ENCODE measurements at regions not wholly inside any gene's neighbourhood (a gene's known extent, or its start where the extent isn't known, plus 50 kb on each side); places are given as distances from the start of the nearest gene placed in this dataset.

GRCh38 chr5:116922532-116922931, 347.9 kb upstream of the SEMA6A start:
- CTCF ChIA-PET (ENCODE audit: unreplicated experiment), result no interaction called here

DNA sequence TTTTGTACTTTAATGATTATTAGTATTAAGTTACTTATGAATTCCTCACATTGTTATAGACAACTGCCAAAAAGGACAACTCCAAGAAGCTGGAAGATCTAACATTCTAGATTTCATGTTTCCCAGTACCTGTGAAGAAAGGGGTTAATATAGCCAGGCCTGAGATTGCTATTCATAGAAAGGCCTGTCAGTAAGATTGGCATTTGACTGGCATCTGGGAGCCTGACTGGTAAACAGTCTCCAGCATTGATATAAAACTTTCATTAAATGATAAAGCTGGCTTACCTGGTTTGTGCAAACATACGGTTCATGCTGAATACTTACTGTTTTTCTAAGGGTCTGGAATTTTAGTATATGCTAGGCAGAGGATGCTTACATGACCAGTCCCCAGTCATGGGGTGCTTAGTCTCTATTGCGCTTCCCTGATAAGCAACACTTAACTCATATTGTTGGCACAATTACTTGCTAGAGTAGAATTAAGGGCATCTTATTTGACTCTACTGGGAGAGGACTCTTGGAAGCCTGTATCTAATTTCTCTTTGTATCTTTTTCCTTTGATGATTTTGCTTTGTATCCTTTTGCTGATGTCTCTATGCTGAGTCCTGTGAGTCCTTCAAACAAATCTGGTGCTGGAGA, 340.4 kb upstream of the SEMA6A start:
- H3K9me3 ChIP-seq (ENCODE audit: low read length), result no peaks in the 10 kb centered on the region
- POLR2A ChIA-PET, result no interaction called here
- peaks cover 24% of the 10 kb centered on the region for H3K4me1 ChIP-seq (ENCODE audit: insufficient read depth, low read length, poor library complexity, severe bottlenecking)
- no peak overlapping the region; the same call in 1 of the 2 replicates for H2AFZ ChIP-seq (ENCODE audit: low read length)
- H3K9me2 ChIP-seq (ENCODE audit: insufficient read depth, low read length), result no peaks in the 10 kb centered on the region
- H3K36me3 ChIP-seq (ENCODE audit: insufficient read depth, low read length), result no peaks in the 10 kb centered on the region
- no peaks in the 10 kb centered on the region for H4K20me1 ChIP-seq (ENCODE audit: insufficient read depth, low read length)
- no peak overlapping the region for H3K4me3 ChIP-seq (ENCODE audit: low read depth, low read length, poor library complexity, severe bottlenecking)
- intact Hi-C loops (cut with micrococcal nuclease; ENCODE audit: unreplicated experiment), result no loop called here
- TF ChIP-seq EZH2phosphoT487 (IDR thresholded peaks at IDR 0.05; ENCODE audit: borderline replicate concordance, low read depth, low read length) (no peak), CTCF (conservative IDR thresholded peaks at IDR 0.05; ENCODE audit: low read length) (no peak)
- no peak overlapping the region for H3K27ac ChIP-seq (ENCODE audit: low read depth, low read length, poor library complexity, severe bottlenecking)
- CTCF ChIA-PET (ENCODE audit: unreplicated experiment), result no interaction called here
- no peak overlapping the region for H3K4me2 ChIP-seq (ENCODE audit: low read length)
- H3K79me2 ChIP-seq (ENCODE audit: insufficient read depth, low read depth, low read length), result no peaks in the 10 kb centered on the region
- DNase-seq (ENCODE audit: low spot score), result no peak
- no TSS peak for BruUV-seq (replicated peaks)

More at GRCh38 chr5:116922532-116922931, 347.9 kb upstream of the SEMA6A start:
- no peak for TF ChIP-seq CTCF (conservative IDR thresholded peaks at IDR 0.05; ENCODE audit: low read length)
- TF ChIP-seq EZH2phosphoT487 (IDR thresholded peaks at IDR 0.05; ENCODE audit: borderline replicate concordance, low read depth, low read length), result no peak
- H3K4me2 ChIP-seq (ENCODE audit: low read length), result no peak overlapping the region
- intact Hi-C loops (cut with micrococcal nuclease; ENCODE audit: unreplicated experiment), result no loop called here
- no TSS peak for BruUV-seq (replicated peaks)
- POLR2A ChIA-PET, result no interaction called here
- no peak overlapping the region for H2AFZ ChIP-seq (ENCODE audit: low read length)
- H3K36me3 ChIP-seq (ENCODE audit: insufficient read depth, low read length), result no peaks in the 10 kb centered on the region
- H4K20me1 ChIP-seq (ENCODE audit: insufficient read depth, low read length), result no peaks in the 10 kb centered on the region
- no peaks in the 10 kb centered on the region for H3K9me3 ChIP-seq (ENCODE audit: low read length)
- no peak for DNase-seq (ENCODE audit: low spot score)
- H3K4me3 ChIP-seq (ENCODE audit: low read depth, low read length, poor library complexity, severe bottlenecking), result no peak overlapping the region
- H3K27ac ChIP-seq (ENCODE audit: low read depth, low read length, poor library complexity, severe bottlenecking), result no peak overlapping the region
- H3K9me2 ChIP-seq (ENCODE audit: insufficient read depth, low read length), result 0 out of 2 replicates have a peak, but pooled peaks cover 5% of the 10 kb centered on the region
- no peaks in the 10 kb centered on the region for H3K79me2 ChIP-seq (ENCODE audit: insufficient read depth, low read depth, low read length)
- H3K4me1 ChIP-seq (ENCODE audit: insufficient read depth, low read length, poor library complexity, severe bottlenecking), result no peaks in the 10 kb centered on the region

DNA sequence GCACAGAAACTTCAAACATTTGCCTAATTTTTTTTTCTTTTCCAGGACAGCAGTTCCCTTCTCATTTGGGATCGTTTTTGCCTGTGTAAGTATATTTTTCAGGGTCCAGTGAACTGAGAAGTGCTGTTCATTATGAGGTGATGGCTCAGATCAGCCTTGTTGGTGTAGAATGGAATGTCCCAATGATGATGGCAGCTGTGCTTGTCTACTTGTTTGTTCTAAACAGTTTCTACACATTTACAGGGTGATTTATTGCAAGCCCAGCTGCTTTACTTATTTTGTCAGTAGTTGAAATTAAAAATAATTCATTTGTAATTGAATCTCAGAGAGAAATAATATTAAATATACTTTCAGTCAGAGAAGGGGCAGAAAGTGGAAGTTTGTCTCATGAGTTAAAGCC, 337.6 kb upstream of the SEMA6A start:
- CTCF ChIA-PET (ENCODE audit: unreplicated experiment), result no interaction called here
- no TSS peak for BruUV-seq (replicated peaks)

More for the DNA sequence above, 337.6 kb upstream of the SEMA6A start:
- POLR2A ChIA-PET, result interaction anchor here (0.9 to 1.7 kb wide), 6 partner anchors 12 to 25 kb away, joined by 3 to 4 read pairs (median 3); no protein-coding TSS in a partner anchor
- H3K79me2 ChIP-seq (ENCODE audit: insufficient read depth, low read depth, low read length), result no peaks in the 10 kb centered on the region
- peak overlapping the region; percentile 71 for H3K27ac ChIP-seq (ENCODE audit: low read depth, low read length, poor library complexity, severe bottlenecking)
- peak overlapping the region; percentile 53; the same call in 1 of the 2 replicates for H3K4me2 ChIP-seq (ENCODE audit: low read length)
- no peaks in the 10 kb centered on the region for H4K20me1 ChIP-seq (ENCODE audit: insufficient read depth, low read length)
- no peaks in the 10 kb centered on the region for H3K9me3 ChIP-seq (ENCODE audit: low read length)
- H3K36me3 ChIP-seq (ENCODE audit: insufficient read depth, low read length), result no peaks in the 10 kb centered on the region
- TF ChIP-seq EZH2phosphoT487 (IDR thresholded peaks at IDR 0.05; ENCODE audit: borderline replicate concordance, low read depth, low read length) (no peak), CTCF (conservative IDR thresholded peaks at IDR 0.05; ENCODE audit: low read length) (no peak)
- H3K4me1 ChIP-seq (ENCODE audit: insufficient read depth, low read length, poor library complexity, severe bottlenecking), result peaks cover 49% of the 10 kb centered on the region
- no peak for DNase-seq (ENCODE audit: low spot score)
- H3K9me2 ChIP-seq (ENCODE audit: insufficient read depth, low read length), result no peaks in the 10 kb centered on the region
- intact Hi-C loops (cut with micrococcal nuclease; ENCODE audit: unreplicated experiment), result no loop called here
- H2AFZ ChIP-seq (ENCODE audit: low read length), result peak overlapping the region; percentile 92; the same call in 1 of the 2 replicates
- H3K4me3 ChIP-seq (ENCODE audit: low read depth, low read length, poor library complexity, severe bottlenecking), result no peak overlapping the region
